ENCODE measurements at regions not wholly inside any gene's neighbourhood (a gene's known extent, or its start where the extent isn't known, plus 50 kb on each side); places are given as distances from the start of the nearest gene placed in this dataset.

DNA sequence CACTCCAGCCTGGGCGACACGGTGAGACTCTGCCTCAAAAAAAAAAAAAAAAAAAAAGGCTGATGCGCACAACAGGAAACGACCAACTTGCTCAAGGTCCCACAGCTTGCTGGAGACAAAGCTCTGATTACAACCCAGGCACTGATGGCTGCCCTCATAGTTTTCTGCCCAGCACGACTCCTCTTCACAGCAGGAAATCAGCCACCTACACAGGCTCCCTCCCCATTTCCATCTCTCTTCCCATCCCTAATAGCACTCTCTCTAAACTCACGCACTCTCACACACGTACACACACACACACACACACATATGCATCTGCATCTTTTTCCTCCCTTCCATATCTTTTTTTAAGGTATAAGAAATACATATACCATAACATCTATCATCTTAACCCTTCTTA is 153.5 kb upstream of the SOD1 start:
- ATAC-seq: no peak
- TF ChIP-seq TCF4 (CRISPR knock-in tag; IDR thresholded peaks at IDR 0.05; ENCODE audit: borderline replicate concordance) (no peak), PPARA (CRISPR knock-in tag; IDR thresholded peaks at IDR 0.05; ENCODE audit: borderline replicate concordance) (no peak), ESRRG (CRISPR knock-in tag; IDR thresholded peaks at IDR 0.05) (no peak), ZNF70 (CRISPR knock-in tag; IDR thresholded peaks at IDR 0.05) (no peak), BACH2 (CRISPR knock-in tag; IDR thresholded peaks at IDR 0.05; ENCODE audit: borderline replicate concordance) (no peak), CSDC2 (CRISPR knock-in tag; IDR thresholded peaks at IDR 0.05) (no peak), RARB (CRISPR knock-in tag; IDR thresholded peaks at IDR 0.05) (no peak), OSR1 (CRISPR knock-in tag; IDR thresholded peaks at IDR 0.05) (no peak), ZFP30 (CRISPR knock-in tag; IDR thresholded peaks at IDR 0.05) (no peak), GLIS3 (CRISPR knock-in tag; IDR thresholded peaks at IDR 0.05) (no peak), ZFP3 (CRISPR knock-in tag; IDR thresholded peaks at IDR 0.05) (no peak), ZC3H10 (CRISPR knock-in tag; IDR thresholded peaks at IDR 0.05) (no peak), TSHZ2 (CRISPR knock-in tag; IDR thresholded peaks at IDR 0.05) (no peak), SNAI2 (CRISPR knock-in tag; IDR thresholded peaks at IDR 0.05) (no peak)
- TF ChIP-seq, protein P1, sequence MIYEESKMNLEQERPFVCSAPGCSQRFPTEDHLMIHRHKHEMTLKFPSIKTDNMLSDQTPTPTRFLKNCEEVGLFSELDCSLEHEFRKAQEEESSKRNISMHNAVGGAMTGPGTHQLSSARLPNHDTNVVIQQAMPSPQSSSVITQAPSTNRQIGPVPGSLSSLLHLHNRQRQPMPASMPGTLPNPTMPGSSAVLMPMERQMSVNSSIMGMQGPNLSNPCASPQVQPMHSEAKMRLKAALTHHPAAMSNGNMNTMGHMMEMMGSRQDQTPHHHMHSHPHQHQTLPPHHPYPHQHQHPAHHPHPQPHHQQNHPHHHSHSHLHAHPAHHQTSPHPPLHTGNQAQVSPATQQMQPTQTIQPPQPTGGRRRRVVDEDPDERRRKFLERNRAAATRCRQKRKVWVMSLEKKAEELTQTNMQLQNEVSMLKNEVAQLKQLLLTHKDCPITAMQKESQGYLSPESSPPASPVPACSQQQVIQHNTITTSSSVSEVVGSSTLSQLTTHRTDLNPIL (CRISPR knock-in tag; IDR thresholded peaks at IDR 0.05; ENCODE audit: low read depth): no peak

GRCh38 chr21:31503939-31504338 is 155.6 kb upstream of the SOD1 start:
- ATAC-seq: no peak
- TF ChIP-seq TCF4 (CRISPR knock-in tag; IDR thresholded peaks at IDR 0.05; ENCODE audit: borderline replicate concordance): no peak
- TF ChIP-seq PPARA (CRISPR knock-in tag; IDR thresholded peaks at IDR 0.05; ENCODE audit: borderline replicate concordance): no peak
- TF ChIP-seq TSHZ2 (CRISPR knock-in tag; IDR thresholded peaks at IDR 0.05): no peak
- TF ChIP-seq, protein P2, sequence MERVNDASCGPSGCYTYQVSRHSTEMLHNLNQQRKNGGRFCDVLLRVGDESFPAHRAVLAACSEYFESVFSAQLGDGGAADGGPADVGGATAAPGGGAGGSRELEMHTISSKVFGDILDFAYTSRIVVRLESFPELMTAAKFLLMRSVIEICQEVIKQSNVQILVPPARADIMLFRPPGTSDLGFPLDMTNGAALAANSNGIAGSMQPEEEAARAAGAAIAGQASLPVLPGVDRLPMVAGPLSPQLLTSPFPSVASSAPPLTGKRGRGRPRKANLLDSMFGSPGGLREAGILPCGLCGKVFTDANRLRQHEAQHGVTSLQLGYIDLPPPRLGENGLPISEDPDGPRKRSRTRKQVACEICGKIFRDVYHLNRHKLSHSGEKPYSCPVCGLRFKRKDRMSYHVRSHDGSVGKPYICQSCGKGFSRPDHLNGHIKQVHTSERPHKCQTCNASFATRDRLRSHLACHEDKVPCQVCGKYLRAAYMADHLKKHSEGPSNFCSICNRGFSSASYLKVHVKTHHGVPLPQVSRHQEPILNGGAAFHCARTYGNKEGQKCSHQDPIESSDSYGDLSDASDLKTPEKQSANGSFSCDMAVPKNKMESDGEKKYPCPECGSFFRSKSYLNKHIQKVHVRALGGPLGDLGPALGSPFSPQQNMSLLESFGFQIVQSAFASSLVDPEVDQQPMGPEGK (CRISPR knock-in tag; IDR thresholded peaks at IDR 0.05; ENCODE audit: borderline replicate concordance): no peak
- TF ChIP-seq CSDC2 (CRISPR knock-in tag; IDR thresholded peaks at IDR 0.05): no peak
- no peak for TF ChIP-seq RARB (CRISPR knock-in tag; IDR thresholded peaks at IDR 0.05)
- no peak for TF ChIP-seq SNAI2 (CRISPR knock-in tag; IDR thresholded peaks at IDR 0.05)
- TF ChIP-seq TOX (CRISPR knock-in tag; IDR thresholded peaks at IDR 0.05; ENCODE audit: borderline replicate concordance): no peak
- no peak for TF ChIP-seq POU6F1 (CRISPR knock-in tag; IDR thresholded peaks at IDR 0.05; ENCODE audit: borderline replicate concordance, low read depth)
- TF ChIP-seq ISL1 (CRISPR knock-in tag; IDR thresholded peaks at IDR 0.05): no peak
- TF ChIP-seq ARNTL (CRISPR knock-in tag; IDR thresholded peaks at IDR 0.05; ENCODE audit: borderline replicate concordance, low read depth): no peak
- no peak for TF ChIP-seq ZNF565 (CRISPR knock-in tag; conservative IDR thresholded peaks at IDR 0.05; ENCODE audit: low read depth)
- no peak for TF ChIP-seq ZC3H10 (CRISPR knock-in tag; IDR thresholded peaks at IDR 0.05)
- no peak for TF ChIP-seq ZFP30 (CRISPR knock-in tag; IDR thresholded peaks at IDR 0.05)
- TF ChIP-seq ZFP3 (CRISPR knock-in tag; IDR thresholded peaks at IDR 0.05): no peak
- TF ChIP-seq BACH2 (CRISPR knock-in tag; IDR thresholded peaks at IDR 0.05; ENCODE audit: borderline replicate concordance): no peak

Data from SK-N-SH treated with all-trans-retinoic acid at 6 μM for 48 hours (cell line).